ENCODE measurements at regions not wholly inside any gene's neighbourhood (a gene's known extent, or its start where the extent isn't known, plus 50 kb on each side); places are given as distances from the start of the nearest gene placed in this dataset.

DNA sequence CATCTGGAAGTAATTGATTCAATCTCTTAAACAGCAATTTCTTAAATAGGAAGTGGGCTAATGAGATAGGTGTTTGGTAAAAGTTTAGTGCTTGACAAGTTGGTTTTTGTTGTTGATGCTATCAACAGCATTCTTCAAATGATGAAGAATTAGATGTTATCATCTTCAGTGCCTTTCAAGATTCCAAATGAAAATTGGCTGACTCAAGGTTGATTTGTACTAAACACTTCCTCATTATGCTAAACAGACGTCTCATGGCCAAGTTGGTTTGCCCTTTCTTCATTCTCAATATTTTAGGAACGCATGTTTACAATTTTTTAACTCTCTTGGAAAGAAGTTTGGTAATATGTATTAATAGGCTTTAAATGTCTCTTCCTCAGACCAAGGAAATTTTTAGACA lies 86.0 kb downstream of the MID1IP1 start:
- WGBS, 5 donors, result 25 to 66% (median 50%) methylated on average over 2 of the region's 2 CpGs
- no peak overlapping the region for H3K4me3 ChIP-seq
- H3K27me3 ChIP-seq (replicated peaks in 1 of 7), result no peaks in the 10 kb centered on the region
- H3K9me3 ChIP-seq, result peaks cover 0 to 4% (median 0%) of the 10 kb centered on the region in 8 donors
- no peaks in the 10 kb centered on the region for H3K36me3 ChIP-seq
- TF ChIP-seq POLR2AphosphoS5 (IDR thresholded peaks at IDR 0.05) (no peak), POLR2A (IDR thresholded peaks at IDR 0.05) (no peak)
- TF ChIP-seq, protein P1, sequence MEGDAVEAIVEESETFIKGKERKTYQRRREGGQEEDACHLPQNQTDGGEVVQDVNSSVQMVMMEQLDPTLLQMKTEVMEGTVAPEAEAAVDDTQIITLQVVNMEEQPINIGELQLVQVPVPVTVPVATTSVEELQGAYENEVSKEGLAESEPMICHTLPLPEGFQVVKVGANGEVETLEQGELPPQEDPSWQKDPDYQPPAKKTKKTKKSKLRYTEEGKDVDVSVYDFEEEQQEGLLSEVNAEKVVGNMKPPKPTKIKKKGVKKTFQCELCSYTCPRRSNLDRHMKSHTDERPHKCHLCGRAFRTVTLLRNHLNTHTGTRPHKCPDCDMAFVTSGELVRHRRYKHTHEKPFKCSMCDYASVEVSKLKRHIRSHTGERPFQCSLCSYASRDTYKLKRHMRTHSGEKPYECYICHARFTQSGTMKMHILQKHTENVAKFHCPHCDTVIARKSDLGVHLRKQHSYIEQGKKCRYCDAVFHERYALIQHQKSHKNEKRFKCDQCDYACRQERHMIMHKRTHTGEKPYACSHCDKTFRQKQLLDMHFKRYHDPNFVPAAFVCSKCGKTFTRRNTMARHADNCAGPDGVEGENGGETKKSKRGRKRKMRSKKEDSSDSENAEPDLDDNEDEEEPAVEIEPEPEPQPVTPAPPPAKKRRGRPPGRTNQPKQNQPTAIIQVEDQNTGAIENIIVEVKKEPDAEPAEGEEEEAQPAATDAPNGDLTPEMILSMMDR (IDR thresholded peaks at IDR 0.05 in 8 of 11, conservative IDR thresholded peaks at IDR 0.05 in 3 of 11), result no peak
- H3K27ac ChIP-seq, result no peak overlapping the region
- DNase-seq, result no peak
- intact Hi-C loops (cut with DNase I; ENCODE audit: low total_unique reads), result no loop called here
- H3K4me1 ChIP-seq, result no peaks in the 10 kb centered on the region

DNA sequence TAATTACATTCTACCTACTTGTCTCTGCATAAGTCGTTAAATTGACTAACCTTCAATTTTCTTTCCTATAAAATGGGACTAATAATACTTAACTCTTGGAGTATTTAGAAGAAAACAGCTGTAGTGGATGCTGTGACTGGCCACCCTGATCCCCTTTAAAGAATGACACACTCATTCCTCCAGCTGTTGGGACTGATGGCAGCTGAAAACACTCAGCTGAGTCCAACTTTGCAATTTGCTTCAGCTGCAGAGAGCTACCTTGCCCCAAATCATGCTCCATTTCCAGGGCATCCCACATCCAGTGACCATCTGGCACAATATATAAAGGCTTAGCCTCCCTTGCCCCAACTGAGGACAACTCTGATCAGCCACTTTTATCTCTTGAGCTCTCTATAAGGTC lies 89.1 kb downstream of the MID1IP1 start:
- Histone ChIP-seq H3K4me3 (no peak overlapping the region), H3K9me3 (no peaks in the 10 kb centered on the region), H3K27ac (no peak overlapping the region), H3K4me1 (no peaks in the 10 kb centered on the region), H3K27me3 (replicated peaks in 1 of 7) (no peaks in the 10 kb centered on the region), H3K36me3 (no peaks in the 10 kb centered on the region)
- DNase-seq, result no peak
- intact Hi-C loops (cut with DNase I; ENCODE audit: low total_unique reads), result no loop called here
- 72 to 96% (median 88%) methylated on average over 1 of the region's 1 CpG for WGBS, 5 donors
- TF ChIP-seq POLR2A (IDR thresholded peaks at IDR 0.05), result no peak
- TF ChIP-seq, protein P1 (IDR thresholded peaks at IDR 0.05 in 8 of 11, conservative IDR thresholded peaks at IDR 0.05 in 3 of 11), result no peak
- no peak for TF ChIP-seq POLR2AphosphoS5 (IDR thresholded peaks at IDR 0.05)

DNA sequence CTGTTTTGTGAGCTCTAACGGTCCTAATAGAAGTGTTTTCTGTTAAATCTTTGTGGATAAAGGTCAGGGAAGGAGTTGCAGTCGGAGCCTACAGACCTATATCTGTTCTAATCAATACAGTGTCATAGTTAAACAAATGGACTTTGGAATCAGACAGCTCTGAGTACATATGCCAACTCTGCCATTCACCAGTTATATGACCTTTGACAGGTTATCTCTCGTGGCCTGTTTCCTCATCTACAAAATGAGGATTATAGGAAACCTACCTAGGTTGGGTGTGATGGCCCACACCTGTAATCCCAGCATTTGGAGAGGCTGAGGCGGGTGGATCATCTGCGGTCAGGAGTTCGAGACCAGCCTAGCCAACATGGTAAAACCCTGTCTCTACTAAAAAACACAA lies 89.7 kb downstream of the MID1IP1 start:
- H3K27ac ChIP-seq, result no peak overlapping the region
- no peak for TF ChIP-seq POLR2AphosphoS5 (IDR thresholded peaks at IDR 0.05)
- TF ChIP-seq, protein P1 (IDR thresholded peaks at IDR 0.05 in 8 of 11, conservative IDR thresholded peaks at IDR 0.05 in 3 of 11), result no peak
- no peak for TF ChIP-seq POLR2A (IDR thresholded peaks at IDR 0.05)
- H3K9me3 ChIP-seq, result no peaks in the 10 kb centered on the region
- intact Hi-C loops (cut with DNase I; ENCODE audit: low total_unique reads), result no loop called here
- no peaks in the 10 kb centered on the region for H3K4me1 ChIP-seq
- no peak for DNase-seq
- WGBS, 5 donors, result 75 to 93% (median 92%) methylated on average over 6 of the region's 6 CpGs
- H3K4me3 ChIP-seq, result no peak overlapping the region
- no peaks in the 10 kb centered on the region for H3K27me3 ChIP-seq (replicated peaks in 1 of 7)
- H3K36me3 ChIP-seq, result no peaks in the 10 kb centered on the region

DNA sequence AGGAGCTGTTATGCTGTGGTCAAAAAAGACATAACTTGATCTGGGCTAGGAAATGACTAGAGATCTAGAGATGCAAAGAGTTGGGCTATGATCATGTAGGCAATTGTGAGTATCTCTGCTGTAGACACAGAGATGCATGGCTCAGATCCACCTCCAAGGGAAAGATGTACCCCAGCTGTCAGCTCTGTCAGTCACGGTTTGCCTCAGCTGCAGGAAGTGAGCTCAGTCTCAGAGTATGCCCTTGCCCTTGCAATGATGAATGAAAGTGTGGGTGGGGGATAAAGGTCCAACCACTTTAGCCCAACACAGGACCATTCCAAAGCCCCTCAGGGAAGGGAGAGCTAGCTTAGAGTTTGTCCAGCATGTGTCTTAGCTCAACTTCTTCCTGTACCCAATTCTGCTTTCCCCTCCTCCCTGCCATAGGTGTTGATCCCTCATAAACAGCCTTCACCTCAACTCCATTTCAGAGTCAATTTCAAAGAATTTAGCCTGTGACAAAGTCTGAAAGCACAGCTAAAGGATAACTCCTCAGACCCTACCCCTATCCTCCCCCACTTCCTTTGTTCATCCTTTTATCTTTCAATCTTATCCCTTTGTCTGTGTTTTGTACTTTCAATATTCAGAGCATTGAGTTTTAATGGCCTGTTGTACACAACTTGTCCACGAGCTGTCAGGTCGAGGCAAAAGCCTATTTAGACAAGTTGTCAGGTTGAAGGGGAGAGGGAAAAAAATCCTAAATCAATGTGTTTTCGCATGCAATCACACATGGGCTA lies 90.6 kb downstream of the MID1IP1 start:
- Histone ChIP-seq H3K27ac (no peak overlapping the region), H3K27me3 (replicated peaks in 1 of 7) (no peaks in the 10 kb centered on the region), H3K36me3 (no peaks in the 10 kb centered on the region), H3K9me3 (no peaks in the 10 kb centered on the region), H3K4me3 (no peak overlapping the region), H3K4me1 (no peaks in the 10 kb centered on the region)
- no peak for DNase-seq
- intact Hi-C loops (cut with DNase I; ENCODE audit: low total_unique reads), result no loop called here
- TF ChIP-seq, protein P1 (IDR thresholded peaks at IDR 0.05 in 8 of 11, conservative IDR thresholded peaks at IDR 0.05 in 3 of 11), result no peak
- TF ChIP-seq POLR2A (IDR thresholded peaks at IDR 0.05) (no peak), POLR2AphosphoS5 (IDR thresholded peaks at IDR 0.05) (no peak)
- 50 to 79% (median 60%) methylated on average over 3 to 4 of the region's 4 CpGs for WGBS, 5 donors

All from spleen (tissue), 11 donors.